Activated CD8-positive, alpha-beta memory T cell treated with anti-CD3 and anti-CD28 coated beads for 36 hours (primary cell): ENCODE measurements at regions not wholly inside any gene's neighbourhood (a gene's known extent, or its start where the extent isn't known, plus 50 kb on each side); places are given as distances from the start of the nearest gene placed in this dataset.

ENCODE experiments used
- CTCF ChIA-PET: fragments of 350-600 bp; sonication (Branson Sonifier 250); formaldehyde crosslinking; loops from one replicate; lab custom pipeline; 2021; ENCODE audit warnings: antibody characterized with exemption; lab: Charles Lee
- POLR2A ChIA-PET: fragments of 350-600 bp; sonication (Branson Sonifier 250); formaldehyde crosslinking; loops from one replicate; lab custom pipeline; 2021; ENCODE audit warnings: antibody characterized with exemption; lab: Charles Lee

DNA sequence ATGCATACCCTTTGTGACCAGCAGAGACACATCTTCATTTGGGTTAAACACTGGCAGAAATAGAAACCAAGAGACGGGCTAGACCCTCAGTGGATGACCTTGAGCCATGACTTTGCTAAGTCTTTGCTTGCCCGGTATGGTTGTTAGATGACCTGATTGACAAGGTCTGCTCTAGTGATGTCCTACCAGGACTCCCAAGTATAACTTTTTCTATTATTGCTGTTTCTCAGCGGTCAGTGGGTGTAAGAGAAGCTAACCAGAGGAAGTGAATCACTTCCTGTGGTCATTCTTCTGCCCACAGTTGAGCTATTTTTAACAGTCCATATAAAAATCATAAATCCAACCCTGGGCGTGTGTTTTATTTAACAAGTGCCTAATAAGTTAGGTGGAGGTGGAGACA is 126.2 kb upstream of the ETS2 start:
- ChIA-PET POLR2A (no interaction called here), CTCF (no interaction called here)

DNA sequence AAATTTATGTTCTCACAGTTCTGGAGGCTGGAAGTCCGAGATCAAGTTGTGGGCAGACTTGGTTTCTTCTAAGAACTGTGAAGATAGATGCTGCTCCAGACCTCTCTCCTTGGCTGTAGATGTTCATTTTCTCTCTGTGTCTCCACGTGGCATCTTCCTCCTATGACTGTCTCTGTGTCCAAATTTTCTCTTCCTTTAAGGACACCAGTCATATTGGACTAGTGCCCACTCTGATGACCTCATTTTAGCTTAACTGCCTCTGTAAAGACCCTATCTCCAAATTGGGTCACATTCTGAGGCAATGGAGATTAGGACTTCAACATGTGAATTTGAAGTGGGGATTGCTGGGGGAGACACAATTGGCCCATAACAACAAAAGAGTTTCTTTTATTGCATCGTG is 125.3 kb upstream of the ETS2 start:
- ChIA-PET CTCF (no interaction called here), POLR2A (no interaction called here)

DNA sequence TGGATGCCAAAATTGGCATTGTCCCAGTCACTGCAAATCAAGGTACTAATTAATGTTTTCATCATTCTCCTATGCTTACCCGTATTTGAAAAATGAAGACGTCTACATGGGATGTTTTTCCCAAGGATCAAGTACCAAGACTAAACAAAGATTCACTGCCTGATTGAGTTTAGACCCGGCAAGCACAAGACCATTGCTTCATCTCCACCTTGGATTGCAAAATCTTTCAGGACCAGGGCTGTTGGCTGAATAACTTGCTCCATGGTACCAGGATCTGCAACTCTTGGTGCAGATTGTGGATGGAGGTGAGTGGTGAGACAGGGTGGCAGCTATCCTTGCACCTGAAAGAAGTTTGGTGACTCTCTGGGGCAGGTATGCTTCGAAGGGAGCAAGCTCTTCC is 122.5 kb upstream of the ETS2 start:
- ChIA-PET CTCF (no interaction called here), POLR2A (no interaction called here)

DNA sequence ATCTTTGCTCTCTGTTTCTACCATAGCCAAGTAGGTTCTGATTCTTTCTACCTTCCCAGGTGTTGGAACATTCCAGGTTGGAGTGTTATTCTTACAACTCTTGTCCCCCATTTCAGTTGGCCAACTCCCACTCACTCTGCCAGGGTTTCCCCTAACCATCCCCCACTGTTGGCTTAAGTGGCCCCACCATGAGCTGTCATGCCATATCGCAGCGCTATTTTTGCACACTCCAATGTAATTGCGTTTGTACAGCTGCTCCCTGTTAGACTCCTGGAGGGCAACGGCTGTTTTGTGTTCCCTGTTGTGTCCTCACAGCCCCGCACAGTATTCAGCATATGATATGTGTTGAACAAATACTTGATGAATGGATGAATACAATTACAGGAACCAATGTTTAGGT is 117.7 kb upstream of the ETS2 start:
- POLR2A ChIA-PET = no interaction called here
- CTCF ChIA-PET = no interaction called here

DNA sequence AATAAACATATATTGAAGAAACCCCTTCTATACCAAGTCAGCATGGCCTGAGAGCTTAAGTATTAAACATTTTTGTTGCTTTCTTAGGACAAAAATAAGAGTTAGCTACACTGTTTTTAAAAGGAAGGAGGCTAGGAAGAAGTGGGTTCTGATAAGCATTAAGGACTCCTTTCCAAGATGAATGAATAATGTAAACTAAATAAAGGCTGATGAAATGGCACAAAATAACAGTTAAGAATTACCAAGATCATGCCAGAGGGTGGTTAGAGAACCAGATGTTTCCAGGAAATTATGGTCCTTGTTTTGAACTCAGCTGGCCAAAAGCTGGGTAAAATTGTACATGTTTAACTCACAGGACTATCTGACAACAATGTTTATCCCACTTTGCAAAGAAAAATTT is 114.1 kb upstream of the ETS2 start:
- ChIA-PET CTCF (no interaction called here), POLR2A (no interaction called here)

DNA sequence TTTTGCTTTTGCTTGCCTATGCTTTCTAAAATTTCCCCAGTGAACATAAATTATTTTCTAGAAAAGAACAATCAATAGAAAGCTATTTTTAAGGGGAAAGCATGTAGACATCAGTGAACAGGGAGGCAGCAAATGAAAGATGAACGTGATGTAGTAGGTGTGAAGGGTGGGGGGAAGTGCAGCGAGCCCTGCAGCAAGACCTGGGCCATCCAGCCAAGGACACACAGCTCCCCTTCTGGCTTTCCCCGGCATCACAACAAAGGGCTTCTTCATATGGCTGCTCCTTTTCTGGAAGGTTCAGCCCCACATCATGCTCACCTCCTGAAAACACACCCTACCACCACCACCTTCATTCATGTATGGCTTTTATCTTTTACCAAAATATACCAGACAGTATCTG is 109.2 kb upstream of the ETS2 start:
- POLR2A ChIA-PET = no interaction called here
- CTCF ChIA-PET = no interaction called here

DNA sequence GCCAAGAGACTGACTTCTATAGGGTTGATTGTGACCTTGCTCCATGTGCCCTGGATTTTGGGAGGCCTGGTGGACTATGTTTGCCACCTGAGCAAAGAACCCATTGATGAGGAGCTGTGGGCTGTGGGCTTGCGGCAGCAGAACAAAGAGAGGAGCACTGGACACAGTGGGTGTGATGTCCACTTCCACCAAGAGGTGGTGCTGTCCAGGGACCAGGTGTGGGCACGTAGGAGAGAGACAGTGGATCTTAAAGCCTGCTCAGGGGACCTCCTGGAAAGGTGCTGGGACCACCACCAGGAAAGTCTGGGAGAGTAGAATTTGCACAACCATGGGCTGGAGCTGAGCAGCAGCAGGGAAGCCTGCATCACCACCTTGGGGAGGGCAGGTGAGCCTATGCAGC is 106.7 kb upstream of the ETS2 start:
- ChIA-PET CTCF (no interaction called here), POLR2A (no interaction called here)

DNA sequence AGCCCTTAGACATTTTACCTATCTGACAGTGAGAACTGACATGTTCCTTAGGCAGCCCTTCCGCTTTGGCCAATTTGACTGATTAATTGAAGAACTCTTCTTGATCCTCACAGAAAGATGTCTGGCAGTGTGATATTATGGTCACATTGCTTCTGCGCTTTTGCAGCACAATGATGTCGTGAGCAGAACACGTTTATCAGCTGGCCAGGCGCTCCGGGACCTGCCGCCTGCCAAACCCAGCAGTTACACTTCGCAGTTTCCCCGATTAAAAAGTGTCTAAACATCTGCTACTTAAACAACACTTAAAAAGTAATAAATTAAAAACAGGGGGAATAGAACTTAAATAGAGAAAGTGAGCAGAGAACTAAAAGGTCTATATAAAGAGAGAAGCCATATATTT is 103.5 kb upstream of the ETS2 start:
- CTCF ChIA-PET = interaction anchor here (0.7 kb wide), 1 partner anchor 740 kb away, joined by 3 read pairs; no protein-coding TSS in a partner anchor
- POLR2A ChIA-PET = no interaction called here

DNA sequence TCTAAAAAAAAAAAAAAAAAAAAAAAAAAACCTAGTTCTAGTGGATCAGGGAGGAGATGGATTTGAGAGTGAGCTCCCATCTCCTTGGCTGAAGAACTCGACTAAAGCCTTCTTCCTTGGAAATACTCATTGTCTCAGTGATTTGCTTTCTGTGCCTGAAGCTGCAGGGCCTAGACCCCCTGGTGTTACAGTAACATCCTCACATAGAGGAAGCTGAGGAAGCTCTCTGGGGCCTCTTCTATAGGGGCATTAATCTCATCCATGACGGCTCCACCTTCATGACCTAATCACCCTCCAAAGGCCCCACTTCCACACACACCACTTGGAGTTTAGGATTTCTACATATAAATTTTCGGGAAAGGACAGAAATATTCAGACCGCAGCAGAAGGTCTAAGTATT is 95.9 kb upstream of the ETS2 start:
- POLR2A ChIA-PET = no interaction called here
- CTCF ChIA-PET = no interaction called here

DNA sequence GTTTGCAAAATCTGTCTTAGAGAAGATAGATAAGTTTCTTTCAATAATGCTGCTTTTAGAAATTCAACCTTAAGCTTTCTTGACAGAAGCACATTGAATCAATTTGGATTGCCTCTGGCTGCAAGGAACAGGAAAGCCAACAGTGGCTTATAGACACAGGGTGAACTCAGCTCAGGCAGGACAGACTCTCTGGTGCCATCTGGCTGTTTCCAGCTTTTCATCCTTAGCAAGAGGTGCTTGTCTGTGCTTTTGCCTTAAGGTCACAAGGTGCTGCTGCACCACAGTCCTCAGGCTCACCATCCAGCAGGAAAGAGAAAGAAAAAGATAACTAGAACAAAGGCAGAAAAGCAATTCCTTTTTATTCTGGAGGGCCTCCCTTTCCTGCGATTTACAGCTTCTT is 93.7 kb upstream of the ETS2 start:
- ChIA-PET CTCF (no interaction called here), POLR2A (no interaction called here)

DNA sequence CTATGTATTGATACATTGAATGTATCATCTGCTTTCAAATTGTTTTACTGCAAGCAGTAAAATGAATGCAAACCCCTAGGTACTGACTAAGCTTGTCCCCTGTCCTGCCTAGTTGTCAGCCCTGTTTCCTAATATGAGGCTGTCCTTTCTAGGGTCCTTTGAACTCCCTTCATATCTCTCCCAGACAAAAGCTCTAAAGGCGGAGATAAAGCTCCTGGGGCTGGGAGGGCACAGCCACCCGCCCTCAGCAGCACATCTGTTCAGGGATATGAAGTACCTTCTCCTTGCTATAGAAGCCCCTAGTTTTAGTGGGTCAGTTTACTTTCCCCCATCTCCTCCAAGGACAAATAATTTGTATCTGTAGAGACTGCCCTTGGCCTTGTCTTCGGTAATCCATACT is 93.1 kb upstream of the ETS2 start:
- ChIA-PET POLR2A (no interaction called here), CTCF (no interaction called here)

DNA sequence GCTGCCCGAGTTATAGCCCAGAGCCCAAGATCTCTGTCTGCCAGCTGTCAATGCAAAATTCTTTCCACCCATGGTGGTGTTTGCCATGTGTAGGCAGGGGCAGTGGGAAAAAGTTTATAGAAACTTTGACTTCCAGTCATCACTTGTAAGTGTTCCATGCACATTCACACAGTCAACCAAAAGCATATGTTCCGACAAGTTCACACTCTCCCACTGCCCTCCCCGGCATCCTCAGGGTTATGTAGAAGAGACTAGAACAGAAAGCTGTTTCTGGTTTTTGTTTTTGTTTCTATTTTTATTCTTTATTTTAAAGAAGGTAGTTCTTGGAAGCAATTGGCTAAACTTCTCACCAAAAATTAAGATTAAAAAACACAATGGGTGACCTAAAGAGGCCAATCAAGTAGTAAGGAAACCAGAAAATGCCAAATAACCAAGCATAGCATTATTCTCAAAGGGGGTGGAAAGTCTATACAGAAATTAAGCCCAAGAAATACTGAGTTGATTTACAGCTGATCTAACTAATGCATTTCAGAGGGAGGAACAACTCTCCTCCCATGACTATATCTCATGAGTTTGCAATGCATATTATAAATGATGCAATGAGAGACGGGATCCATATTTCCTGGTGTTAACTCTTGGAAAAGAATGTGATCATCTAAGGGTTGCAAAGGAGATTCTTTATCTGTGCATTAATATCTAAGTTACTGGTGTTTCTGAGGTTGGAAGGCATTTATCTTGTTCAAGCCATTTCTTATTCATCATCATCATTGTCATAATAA is 91.5 kb upstream of the ETS2 start:
- POLR2A ChIA-PET = no interaction called here
- CTCF ChIA-PET = no interaction called here

DNA sequence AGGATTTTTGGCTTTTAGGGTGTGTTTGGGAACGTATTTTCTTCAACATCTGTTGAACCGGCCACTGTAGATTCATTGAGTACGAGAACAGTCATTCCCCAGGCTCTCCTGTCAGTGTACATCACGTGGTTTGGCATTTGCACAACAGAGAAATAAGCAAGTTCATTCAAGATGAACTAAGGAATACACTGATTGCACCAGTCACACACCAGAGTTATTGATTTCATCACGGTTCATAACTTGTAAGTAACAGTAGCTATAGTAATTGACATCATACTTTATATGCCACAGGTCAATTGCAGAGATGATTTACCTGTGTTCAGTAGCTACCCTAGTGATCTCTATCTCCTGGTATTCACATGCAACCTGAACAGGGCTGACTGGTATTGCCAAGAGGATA is 90.7 kb upstream of the ETS2 start:
- ChIA-PET CTCF (interaction anchor here (0.6 kb wide), 1 partner anchor 20 kb away, joined by 3 read pairs; no protein-coding TSS in a partner anchor), POLR2A (no interaction called here)

DNA sequence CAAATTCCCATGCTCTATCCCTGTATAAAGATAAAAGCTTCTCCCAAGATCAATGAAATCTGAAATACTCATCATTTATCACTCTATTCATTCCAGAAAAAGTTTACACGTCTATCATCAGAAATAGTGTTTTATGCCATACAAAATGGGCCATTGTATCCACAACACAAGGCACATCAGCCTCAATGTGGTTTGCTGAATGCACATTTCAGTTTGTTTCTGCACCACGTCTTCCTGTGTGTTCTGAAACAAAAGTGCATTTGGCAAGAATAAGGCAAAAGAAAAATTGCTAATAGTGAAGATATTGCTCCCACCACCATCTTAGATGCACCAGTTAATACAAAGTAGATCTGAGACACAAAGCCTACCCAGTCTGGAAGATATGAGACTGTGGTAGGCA is 89.6 kb upstream of the ETS2 start:
- POLR2A ChIA-PET = no interaction called here
- CTCF ChIA-PET = no interaction called here

DNA sequence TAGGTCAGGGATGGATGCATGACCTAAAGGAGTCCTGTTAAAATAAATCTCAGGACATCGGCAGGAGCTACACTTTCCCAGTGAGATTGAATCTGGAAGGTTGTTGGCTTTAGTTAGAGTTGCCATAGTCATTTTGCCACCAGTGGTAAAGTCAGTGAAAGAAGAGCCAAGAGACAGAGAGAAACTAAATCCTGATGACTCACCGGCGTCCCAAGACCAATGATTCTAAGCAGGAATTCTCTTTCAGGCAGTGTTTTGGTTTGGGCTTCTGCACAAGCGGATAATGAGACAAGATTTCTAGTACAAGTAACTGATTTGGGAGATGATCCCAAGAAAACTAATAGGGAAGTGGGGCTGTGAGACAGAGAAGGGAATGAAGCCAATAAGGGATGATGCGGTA is 88.8 kb upstream of the ETS2 start:
- ChIA-PET POLR2A (no interaction called here), CTCF (no interaction called here)

DNA sequence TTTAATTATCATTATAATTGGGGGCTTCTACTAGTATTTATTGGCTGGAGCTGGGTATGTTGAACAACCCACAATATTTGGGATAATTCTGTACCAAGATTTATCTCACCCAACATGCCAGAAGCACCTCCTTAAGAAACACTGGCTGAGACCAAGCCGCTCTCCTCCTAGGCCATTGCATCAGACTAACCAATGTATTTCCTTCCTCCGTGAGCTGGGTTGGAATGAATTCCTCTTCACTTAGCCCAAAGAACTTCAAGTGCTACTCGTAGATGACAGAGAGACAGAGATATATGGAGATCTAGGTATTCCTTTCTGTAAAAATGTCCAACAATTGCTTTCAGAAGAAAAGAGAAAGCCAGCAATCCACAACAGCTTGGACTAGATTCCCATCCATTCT is 87.2 kb upstream of the ETS2 start:
- ChIA-PET CTCF (no interaction called here), POLR2A (no interaction called here)

DNA sequence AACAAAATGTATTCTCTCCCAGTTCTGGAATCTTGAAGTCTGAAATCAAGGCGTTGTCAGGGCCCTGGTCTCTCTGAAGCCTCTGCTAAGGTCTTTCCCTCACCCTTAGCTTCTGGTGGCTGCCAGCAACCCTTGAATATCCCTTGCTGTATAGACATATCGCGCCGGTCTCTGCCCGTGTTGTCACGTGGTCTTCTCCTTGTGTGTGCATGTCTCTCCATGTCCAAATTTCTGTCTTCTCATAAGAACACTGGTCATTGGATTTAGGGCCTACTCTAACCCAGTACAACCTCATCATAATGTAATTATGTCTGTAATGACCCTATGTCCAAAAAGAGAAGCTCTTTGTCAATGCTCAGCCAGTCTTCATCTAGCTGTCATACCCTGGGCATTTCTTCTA is 85.7 kb upstream of the ETS2 start:
- ChIA-PET CTCF (no interaction called here), POLR2A (no interaction called here)

DNA sequence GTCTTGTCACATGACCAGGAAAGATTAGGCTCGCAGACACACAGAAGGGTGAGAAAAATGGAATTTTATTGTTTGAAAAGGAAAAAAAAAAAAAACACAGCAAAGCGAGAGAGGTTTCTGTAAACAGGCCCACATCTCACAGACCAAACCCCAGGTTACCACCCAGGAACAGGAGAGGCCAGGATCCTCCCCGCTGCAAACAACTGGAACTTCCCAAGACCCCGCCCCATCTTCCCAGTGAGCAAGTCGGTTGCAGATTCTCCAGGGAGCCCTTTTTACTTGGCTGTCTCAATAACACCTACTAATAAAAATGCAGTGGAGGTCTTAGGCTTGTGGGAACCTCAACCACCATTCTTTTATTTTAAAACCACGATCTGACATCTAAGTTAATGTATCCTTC is 84.7 kb upstream of the ETS2 start:
- ChIA-PET POLR2A (no interaction called here), CTCF (no interaction called here)

DNA sequence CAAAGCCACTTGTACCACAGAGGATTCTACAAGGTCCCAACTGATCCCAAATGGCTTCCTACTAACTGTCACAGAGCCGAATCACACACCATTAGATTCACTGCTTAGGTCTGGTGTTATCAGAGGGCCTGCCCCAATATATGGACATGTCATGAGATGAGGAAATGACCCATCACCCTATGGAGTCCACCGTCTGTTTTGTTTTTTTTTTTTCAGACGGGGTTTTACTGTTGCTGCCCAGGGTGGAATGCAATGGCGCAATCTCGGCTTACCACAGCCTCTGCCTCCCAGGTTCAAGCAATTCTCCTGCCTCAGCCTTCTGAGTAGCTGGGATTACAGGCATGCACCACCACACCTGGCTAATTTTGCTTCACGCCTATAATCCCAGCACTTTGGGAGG is 83.8 kb upstream of the ETS2 start:
- CTCF ChIA-PET = no interaction called here
- POLR2A ChIA-PET = no interaction called here

DNA sequence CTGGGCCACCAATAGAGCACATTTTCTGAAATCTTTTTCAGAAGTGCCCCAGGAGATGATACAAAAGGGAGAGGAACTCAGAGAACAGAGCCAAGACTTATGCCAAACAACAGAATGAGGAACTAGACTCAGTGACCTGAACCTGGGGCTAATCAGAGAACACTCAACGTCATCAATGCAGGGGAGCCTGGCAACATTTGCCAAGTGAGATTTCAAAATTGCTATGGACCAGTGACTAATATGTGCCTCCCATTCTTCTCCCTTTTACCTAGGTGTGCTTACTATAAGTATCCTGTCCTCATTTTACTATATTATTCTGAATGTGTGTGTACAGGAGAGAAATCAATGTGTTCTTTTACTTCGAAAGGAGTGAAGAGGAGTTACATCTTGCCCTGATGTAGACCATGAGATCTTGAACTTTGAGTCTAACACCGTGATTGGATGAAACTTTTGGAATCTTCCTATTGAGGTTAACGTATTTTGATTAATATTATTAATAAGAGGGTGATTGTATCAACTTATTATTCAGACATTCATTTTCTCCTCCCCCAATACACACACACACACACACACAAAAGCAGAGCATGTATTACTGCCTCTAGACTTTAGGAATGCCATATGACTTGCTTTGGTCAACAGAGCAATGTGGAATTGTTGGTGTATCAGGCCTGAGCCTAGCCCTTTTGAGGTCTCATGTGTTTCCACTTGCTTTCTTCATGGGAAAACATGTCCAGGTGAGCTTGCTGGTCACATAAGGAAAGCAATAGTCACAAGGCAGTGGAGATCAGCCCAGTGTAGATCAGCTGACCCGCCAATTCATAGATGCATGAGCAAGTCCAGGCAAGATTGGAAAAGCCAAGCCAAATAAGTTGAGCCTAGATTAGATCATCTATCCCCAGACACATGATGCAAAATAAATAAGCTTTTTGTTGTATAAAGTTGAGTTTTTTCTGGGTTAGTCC is 80.3 kb upstream of the ETS2 start:
- ChIA-PET CTCF (no interaction called here), POLR2A (no interaction called here)

DNA sequence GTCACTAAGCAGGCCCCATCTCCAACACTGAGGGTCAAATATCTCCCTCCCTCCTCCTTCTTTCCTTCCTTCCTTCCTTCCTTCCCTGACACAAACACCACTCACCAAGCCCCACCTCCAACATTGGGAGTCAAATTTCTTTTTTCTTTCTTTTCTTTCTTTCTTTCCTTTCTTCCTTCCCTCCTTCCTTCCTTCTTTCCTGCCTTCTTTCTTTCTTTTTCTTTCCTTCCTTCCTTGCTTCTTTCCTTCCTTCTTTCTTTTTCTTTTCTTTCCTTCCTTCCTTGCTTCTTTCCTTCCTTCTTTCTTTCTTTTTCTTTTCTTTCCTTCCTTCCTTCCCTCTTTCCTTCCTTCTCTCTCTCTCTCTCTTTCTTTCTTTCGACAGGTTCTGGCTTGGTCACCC is 79.2 kb upstream of the ETS2 start:
- ChIA-PET POLR2A (no interaction called here), CTCF (no interaction called here)
